H1 (cell line): ENCODE measurements at regions not wholly inside any gene's neighbourhood (a gene's known extent, or its start where the extent isn't known, plus 50 kb on each side); places are given as distances from the start of the nearest gene placed in this dataset.

Experiments
- CTCF ChIA-PET: fragments of 300-600 bp; sonication (Branson Sonifier 250); formaldehyde crosslinking; loops from one replicate; lab custom pipeline; 2021; ENCODE audit not compliant: partially characterized antibody; lab: Charles Lee
- POLR2A ChIA-PET: fragments of 300-600 bp; sonication (Branson Sonifier 250); formaldehyde crosslinking; loops from one replicate; lab custom pipeline; 2021; ENCODE audit warnings: inconsistent platforms; ENCODE audit not compliant: partially characterized antibody; lab: Charles Lee
- DNase-seq, 2 experiments: peaks; one replicate each; pipeline versions ENCODE4 v3.0.0 to v3.0.0-alpha.2; 2010 to 2022; ENCODE audit warnings: low spot score in 2 of 2, low read depth in 1 of 2, mixed read lengths in 1 of 2
- FAIRE-seq: peaks from 2 replicates; lab custom pipeline; 2011; peaks lifted over from hg19 to GRCh38; lab: Jason Lieb, UNC
- H2AFZ ChIP-seq: 2 replicates; pipeline ENCODE4 v1.8.1; 2012; ENCODE audit warnings: low read length, inconsistent platforms
- H2AK5ac ChIP-seq: 2 replicates; pipeline ENCODE4 v1.6.1; 2013; ENCODE audit warnings: low read depth, low read length
- H2BK120ac ChIP-seq: replicated peaks from 2 replicates; pipeline ENCODE3; 2013; ENCODE audit warnings: low read depth, low read length, inconsistent platforms
- H2BK12ac ChIP-seq: 2 replicates; pipeline ENCODE4 v1.6.1; 2013; ENCODE audit warnings: low read depth, low read length
- H2BK15ac ChIP-seq: 2 replicates; pipeline ENCODE4 v1.6.1; 2013; ENCODE audit warnings: low read length
- H2BK20ac ChIP-seq: 2 replicates; pipeline ENCODE4 v1.6.1; 2013; ENCODE audit warnings: low read length
- H2BK5ac ChIP-seq: 2 replicates; pipeline ENCODE4 v1.6.1; 2013; ENCODE audit warnings: low read depth, low read length
- H3K14ac ChIP-seq: 2 replicates; pipeline ENCODE4 v1.6.1; 2013; ENCODE audit warnings: inconsistent platforms; ENCODE audit not compliant: insufficient read length
- H3K18ac ChIP-seq: 2 replicates; pipeline ENCODE4 v1.6.1; 2013; ENCODE audit warnings: low read length; ENCODE audit errors: extremely low read depth
- H3K23ac ChIP-seq: 2 replicates; pipeline ENCODE4 v1.6.1; 2013; ENCODE audit warnings: inconsistent platforms; ENCODE audit not compliant: insufficient read length
- H3K23me2 ChIP-seq: 2 replicates; pipeline ENCODE4 v1.6.1; 2013; ENCODE audit warnings: low read depth, low read length
- H3K27ac ChIP-seq: 2 replicates; pipeline ENCODE4 v1.6.1; 2011; ENCODE audit warnings: low read depth, low read length, inconsistent platforms
- H3K27me3 ChIP-seq, 4 experiments: replicated peaks in 1 of 4; 1 replicate in 1 of 4; 2 replicates in 3 of 4; pipeline versions ENCODE4 v1.6.1 to v1.8.1; 2011 to 2013; ENCODE audit warnings: low read length in 3 of 4, mild to moderate bottlenecking in 3 of 4, inconsistent platforms in 2 of 4, mixed read lengths in 2 of 4, moderate library complexity in 1 of 4; ENCODE audit not compliant: control insufficient read depth in 3 of 4, insufficient read depth in 3 of 4; ENCODE audit errors: extremely low read depth in 1 of 4
- H3K36me3 ChIP-seq, 4 experiments: 2 replicates each; pipeline versions ENCODE4 v1.6.1 to v1.8.1; 2011 to 2013; ENCODE audit warnings: mild to moderate bottlenecking in 4 of 4, low read length in 3 of 4, moderate library complexity in 2 of 4, control low read depth in 1 of 4, inconsistent platforms in 1 of 4; ENCODE audit not compliant: insufficient read depth in 4 of 4, control insufficient read depth in 2 of 4
- H3K4ac ChIP-seq: replicated peaks from 2 replicates; pipeline ENCODE3; 2013; ENCODE audit warnings: low read length, low read depth, mixed read lengths, inconsistent platforms; ENCODE audit not compliant: insufficient read length
- H3K4me1 ChIP-seq, 4 experiments: replicated peaks in 1 of 4; 1 replicate in 1 of 4; 2 replicates in 3 of 4; pipeline versions ENCODE4 v1.6.1 to v1.8.1; 2011 to 2013; ENCODE audit warnings: low read length in 3 of 4, inconsistent platforms in 2 of 4, mixed read lengths in 1 of 4; ENCODE audit not compliant: insufficient read depth in 4 of 4, control insufficient read depth in 3 of 4
- H3K4me2 ChIP-seq, 2 experiments: 2 replicates each; pipeline versions ENCODE4 v1.6.1 to v1.8.1; 2011 to 2013; ENCODE audit warnings: low read depth in 2 of 2, low read length in 2 of 2, control low read depth in 1 of 2, inconsistent platforms in 1 of 2, mild to moderate bottlenecking in 1 of 2; ENCODE audit not compliant: insufficient read depth in 1 of 2
- H3K4me3 ChIP-seq, 4 experiments: fragments of 200-600, 300-600 bp in 1 of 4; sonication (generic), shearing (Covaris generic), sonication (Bioruptor Twin) in 1 of 4; 2 replicates each; pipeline versions ENCODE4 v1.5.1 to v1.8.1; 2011 to 2016; ENCODE audit warnings: low read length in 4 of 4, low read depth in 3 of 4, control low read depth in 2 of 4, inconsistent platforms in 2 of 4, mild to moderate bottlenecking in 2 of 4, mixed read lengths in 1 of 4, moderate library complexity in 1 of 4; ENCODE audit not compliant: insufficient read depth in 2 of 4; ENCODE audit errors: extremely low read depth in 1 of 4
- H3K56ac ChIP-seq: replicated peaks from 2 replicates; pipeline ENCODE3; 2013; ENCODE audit warnings: low read depth, mild to moderate bottlenecking, mixed read lengths, low read length, inconsistent platforms; ENCODE audit not compliant: insufficient read length
- H3K79me1 ChIP-seq: 2 replicates; pipeline ENCODE4 v1.6.1; 2013; ENCODE audit warnings: low read depth, low read length, control low read depth
- H3K79me2 ChIP-seq, 2 experiments: 2 replicates each; pipeline versions ENCODE4 v1.6.1 to v1.8.1; 2012 to 2013; ENCODE audit warnings: low read length in 2 of 2, mild to moderate bottlenecking in 2 of 2, inconsistent platforms in 1 of 2; ENCODE audit not compliant: insufficient read depth in 2 of 2, control insufficient read depth in 1 of 2
- H3K9ac ChIP-seq, 4 experiments: replicated peaks in 1 of 4; 1 replicate in 1 of 4; 2 replicates in 3 of 4; pipeline versions ENCODE4 v1.6.1 to v1.8.1; 2011 to 2013; ENCODE audit warnings: low read depth in 3 of 4, low read length in 3 of 4, control low read depth in 2 of 4, mild to moderate bottlenecking in 2 of 4, moderate library complexity in 2 of 4, inconsistent platforms in 1 of 4; ENCODE audit errors: extremely low read depth in 1 of 4
- H3K9me3 ChIP-seq, 2 experiments: 2 replicates each; pipeline versions ENCODE4 v1.6.1 to v1.8.1; 2012 to 2013; ENCODE audit warnings: mild to moderate bottlenecking in 2 of 2, moderate library complexity in 2 of 2, control low read depth in 1 of 2, inconsistent platforms in 1 of 2, low read depth in 1 of 2, low read length in 1 of 2, mixed read lengths in 1 of 2; ENCODE audit not compliant: insufficient read depth in 2 of 2
- H4K20me1 ChIP-seq, 2 experiments: replicated peaks in 1 of 2; 2 replicates each; pipeline versions ENCODE3 to v1.8.1; 2011 to 2013; ENCODE audit warnings: inconsistent platforms in 2 of 2, low read length in 2 of 2, mild to moderate bottlenecking in 1 of 2; ENCODE audit not compliant: insufficient read depth in 2 of 2, control insufficient read depth in 1 of 2
- H4K5ac ChIP-seq: 2 replicates; pipeline ENCODE4 v1.6.1; 2013; ENCODE audit warnings: low read length, low read depth, mixed read lengths, inconsistent platforms; ENCODE audit not compliant: insufficient read length
- H4K8ac ChIP-seq: 2 replicates; pipeline ENCODE4 v1.8.0; 2013; ENCODE audit warnings: mild to moderate bottlenecking, moderate library complexity, low read length, inconsistent platforms; ENCODE audit not compliant: insufficient read depth; ENCODE audit errors: extremely low read depth
- H4K91ac ChIP-seq: replicated peaks from 2 replicates; pipeline ENCODE3; 2013; ENCODE audit warnings: low read length, mixed read lengths, inconsistent platforms; ENCODE audit not compliant: insufficient read length
- ASH2L ChIP-seq: fragments of 200-600, 300-600 bp; sonication (generic); IDR thresholded peaks from one replicate; pipeline ENCODE4 v1.7.1; 2017; ENCODE audit warnings: low read length
- BACH1 ChIP-seq: IDR thresholded peaks from 2 replicates; pipeline ENCODE4 v1.6.1; 2012; ENCODE audit warnings: low read length, improper control_type of control experiment
- BRCA1 ChIP-seq: IDR thresholded peaks from 2 replicates; pipeline ENCODE4 v1.6.1; 2012; ENCODE audit warnings: low read depth, low read length, improper control_type of control experiment
- CEBPB ChIP-seq: IDR thresholded peaks from 2 replicates; pipeline ENCODE4 v1.6.1; 2012; ENCODE audit warnings: low read depth, low read length
- HDAC2 ChIP-seq, 2 experiments: fragments of 300-600 bp in 1 of 2; sonication (generic) in 1 of 2; IDR thresholded peaks; 2 replicates each; pipeline ENCODE4 v1.6.1; 2011 to 2012; ENCODE audit warnings: low read depth in 2 of 2, low read length in 2 of 2, mild to moderate bottlenecking in 2 of 2, moderate library complexity in 2 of 2, borderline replicate concordance in 1 of 2, inconsistent platforms in 1 of 2
- KDM5A ChIP-seq: fragments of 200-600 bp; IDR thresholded peaks from 2 replicates; pipeline ENCODE4 v1.7.1; 2012; ENCODE audit warnings: mild to moderate bottlenecking, low read length, inconsistent platforms, mixed read lengths
- MAFK ChIP-seq: IDR thresholded peaks from 2 replicates; pipeline ENCODE4 v1.6.1; 2012; ENCODE audit warnings: low read depth, mild to moderate bottlenecking, improper control_type of control experiment, low read length
- NANOG ChIP-seq: IDR thresholded peaks from 2 replicates; pipeline ENCODE4 v1.6.1; 2011; ENCODE audit warnings: low read length, low read depth, mild to moderate bottlenecking, inconsistent platforms; ENCODE audit not compliant: insufficient read depth, poor library complexity, severe bottlenecking
- PHF8 ChIP-seq: fragments of 200-600 bp; sonication (generic); conservative IDR thresholded peaks from 2 replicates; pipeline ENCODE4 v1.7.1; 2012; ENCODE audit warnings: low read depth, mild to moderate bottlenecking, inconsistent platforms, low read length, moderate library complexity
- RFX5 ChIP-seq: IDR thresholded peaks from 2 replicates; pipeline ENCODE4 v1.6.1; 2011; ENCODE audit warnings: low read depth, low read length, improper control_type of control experiment, borderline replicate concordance
- SIRT6 ChIP-seq: IDR thresholded peaks from one replicate; pipeline ENCODE4 v1.7.1; 2012; ENCODE audit warnings: low read length, inconsistent platforms
- SIX5 ChIP-seq: IDR thresholded peaks from 2 replicates; pipeline ENCODE4 v1.6.1; 2011; ENCODE audit warnings: mild to moderate bottlenecking, low read depth, low read length
- WGBS, 2 experiments: shearing (Covaris generic) in 1 of 2; methylation state at CpG; one replicate each; pipeline versions ENCODE4 v1.1.6 to v1.1.7; 2013 to 2015; ENCODE audit warnings: low lambda C conversion rate in 2 of 2, mixed read lengths in 2 of 2, inconsistent platforms in 1 of 2, low coverage in 1 of 2, missing lambda C conversion rate in 1 of 2; ENCODE audit not compliant: insufficient replicate concordance in 2 of 2, insufficient coverage in 1 of 2, insufficient read length in 1 of 2; ENCODE audit errors: extremely low coverage in 1 of 2, missing lambda C conversion rate in 1 of 2; 5-methylcytosine and 5-hydroxymethylcytosine counted together
- TF ChIP-seq, protein P1 (sequence below): IDR thresholded peaks from 2 replicates; pipeline ENCODE4 v1.6.1; 2012; ENCODE audit warnings: low read length, inconsistent platforms
- TF ChIP-seq, protein P2 (sequence below): IDR thresholded peaks from 2 replicates; pipeline ENCODE4 v1.6.1; 2012; ENCODE audit warnings: inconsistent platforms

DNA sequence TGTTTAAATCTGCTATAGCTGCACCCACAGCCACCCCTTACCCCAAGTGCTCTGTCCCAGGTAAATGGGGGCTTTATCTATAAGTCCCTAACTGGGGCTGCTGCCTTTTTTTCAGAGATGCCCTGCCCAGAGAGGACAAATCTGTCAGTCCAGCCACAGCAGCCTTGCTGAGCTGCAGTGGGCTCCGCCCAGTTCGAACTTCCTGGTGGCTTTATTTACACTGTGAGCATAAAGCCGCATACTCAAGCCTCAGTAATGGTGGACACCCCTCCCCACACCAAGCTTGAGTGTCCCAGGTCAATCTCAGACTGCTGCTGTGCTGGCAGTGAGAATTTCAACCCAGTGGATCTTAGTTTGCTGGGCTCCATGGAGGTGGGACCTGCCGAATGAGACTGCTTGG lies 505.2 kb downstream of the CBLN4 start:
- no peaks in the 10 kb centered on the region for H3K9me3 ChIP-seq
- no peak overlapping the region for H2BK12ac ChIP-seq
- no peak overlapping the region for H2AFZ ChIP-seq
- no peak overlapping the region for H3K4me3 ChIP-seq
- 88% methylated on average over 4 of the region's 4 CpGs; no CpG with 5 or more reads in 1 of the 2 experiments for WGBS, 2 experiments
- no peak overlapping the region for H4K5ac ChIP-seq
- H2BK15ac ChIP-seq = no peak overlapping the region
- no peak overlapping the region for H3K14ac ChIP-seq
- DNase-seq (no peak), FAIRE-seq (no peak)
- no peak overlapping the region for H3K27ac ChIP-seq
- no peaks in the 10 kb centered on the region for H4K20me1 ChIP-seq
- H3K79me1 ChIP-seq = no peaks in the 10 kb centered on the region
- ChIA-PET POLR2A (no interaction called here), CTCF (interaction anchor here (0.6 kb wide), 2 partner anchors 25 to 372 kb away, joined by 3 to 5 read pairs; no protein-coding TSS in a partner anchor)
- H3K4me2 ChIP-seq = no peak overlapping the region
- no peak overlapping the region for H3K4ac ChIP-seq
- H3K9ac ChIP-seq = no peak overlapping the region
- no peaks in the 10 kb centered on the region for H3K36me3 ChIP-seq
- no peaks in the 10 kb centered on the region for H3K4me1 ChIP-seq
- no peak overlapping the region for H4K91ac ChIP-seq
- H3K23ac ChIP-seq = no peak overlapping the region
- no peaks in the 10 kb centered on the region for H3K79me2 ChIP-seq
- no peak overlapping the region for H4K8ac ChIP-seq
- H2AK5ac ChIP-seq = no peak overlapping the region
- H2BK5ac ChIP-seq = no peak overlapping the region
- H2BK120ac ChIP-seq = no peak overlapping the region
- no peaks in the 10 kb centered on the region for H3K27me3 ChIP-seq
- H3K56ac ChIP-seq = no peak overlapping the region
- H3K23me2 ChIP-seq = no peaks in the 10 kb centered on the region
- H2BK20ac ChIP-seq = no peak overlapping the region
- no peak overlapping the region for H3K18ac ChIP-seq
- TF ChIP-seq CEBPB = no peak
- TF ChIP-seq NANOG = no peak
- no peak for TF ChIP-seq ASH2L
- TF ChIP-seq KDM5A = no peak
- no peak for TF ChIP-seq BACH1
- TF ChIP-seq RFX5 = no peak
- TF ChIP-seq PHF8 = no peak
- TF ChIP-seq MAFK = no peak
- TF ChIP-seq SIX5 = no peak
- TF ChIP-seq, protein P1, sequence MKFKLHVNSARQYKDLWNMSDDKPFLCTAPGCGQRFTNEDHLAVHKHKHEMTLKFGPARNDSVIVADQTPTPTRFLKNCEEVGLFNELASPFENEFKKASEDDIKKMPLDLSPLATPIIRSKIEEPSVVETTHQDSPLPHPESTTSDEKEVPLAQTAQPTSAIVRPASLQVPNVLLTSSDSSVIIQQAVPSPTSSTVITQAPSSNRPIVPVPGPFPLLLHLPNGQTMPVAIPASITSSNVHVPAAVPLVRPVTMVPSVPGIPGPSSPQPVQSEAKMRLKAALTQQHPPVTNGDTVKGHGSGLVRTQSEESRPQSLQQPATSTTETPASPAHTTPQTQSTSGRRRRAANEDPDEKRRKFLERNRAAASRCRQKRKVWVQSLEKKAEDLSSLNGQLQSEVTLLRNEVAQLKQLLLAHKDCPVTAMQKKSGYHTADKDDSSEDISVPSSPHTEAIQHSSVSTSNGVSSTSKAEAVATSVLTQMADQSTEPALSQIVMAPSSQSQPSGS = no peak
- TF ChIP-seq BRCA1 = no peak
- TF ChIP-seq, protein P2, sequence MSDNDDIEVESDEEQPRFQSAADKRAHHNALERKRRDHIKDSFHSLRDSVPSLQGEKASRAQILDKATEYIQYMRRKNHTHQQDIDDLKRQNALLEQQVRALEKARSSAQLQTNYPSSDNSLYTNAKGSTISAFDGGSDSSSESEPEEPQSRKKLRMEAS = no peak
- TF ChIP-seq HDAC2 (IDR thresholded peaks at IDR 0.05; ENCODE audit: borderline replicate concordance in 1 of 2, low read depth in 2 of 2, low read length in 2 of 2) = no peak
- TF ChIP-seq SIRT6 = no peak
